OCI-LY7 (cell line): ENCODE measurements at regions not wholly inside any gene's neighbourhood (a gene's known extent, or its start where the extent isn't known, plus 50 kb on each side); places are given as distances from the start of the nearest gene placed in this dataset.

Source experiments
- BruUV-seq: library from RNA; stranded (reverse); fragments of 400-500 nt; replicated peaks from 2 replicates; lab custom pipeline; 2021; lab: Mats Ljungman, UMichigan
- CTCF ChIA-PET: fragments of 300-600 bp; sonication (Branson Sonifier 250); formaldehyde crosslinking; loops from one replicate; lab custom pipeline; 2022; ENCODE audit warnings: antibody characterized with exemption; ENCODE audit not compliant: unreplicated experiment; lab: Charles Lee
- POLR2A ChIA-PET: fragments of 300-600 bp; sonication (Branson Sonifier 250); formaldehyde crosslinking; loops from one replicate; lab custom pipeline; 2022; ENCODE audit warnings: antibody characterized with exemption; lab: Charles Lee
- DNase-seq: peaks from one replicate; pipeline ENCODE4 v3.0.0-alpha.2; 2015; ENCODE audit warnings: low spot score
- H2AFZ ChIP-seq: fragments of 200-600 bp; sonication (generic), shearing (Covaris generic); 2 replicates; pipeline ENCODE4 v1.6.1; 2014; ENCODE audit warnings: mild to moderate bottlenecking, antibody characterized with exemption, low read length, moderate library complexity
- H3K27ac ChIP-seq: fragments of 200-600 bp; sonication (generic); 2 replicates; pipeline ENCODE4 v1.5.1; 2014; ENCODE audit warnings: mixed run types, low read depth, mild to moderate bottlenecking, moderate library complexity, low read length, inconsistent platforms; ENCODE audit not compliant: poor library complexity, severe bottlenecking
- H3K36me3 ChIP-seq: fragments of 200-600 bp; sonication (generic); 2 replicates; pipeline ENCODE4 v1.6.1; 2014; ENCODE audit warnings: mild to moderate bottlenecking, antibody characterized with exemption, low read length, moderate library complexity, mixed read lengths; ENCODE audit not compliant: insufficient read depth
- H3K4me1 ChIP-seq: fragments of 200-600 bp; sonication (generic); 2 replicates; pipeline ENCODE4 v1.5.1; 2014; ENCODE audit warnings: mild to moderate bottlenecking, low read length; ENCODE audit not compliant: insufficient read depth, poor library complexity, severe bottlenecking
- H3K4me2 ChIP-seq: fragments of 200-600 bp; sonication (generic); 2 replicates; pipeline ENCODE4 v1.6.1; 2014; ENCODE audit warnings: mild to moderate bottlenecking, low read length
- H3K4me3 ChIP-seq: fragments of 200-600 bp; sonication (generic); 2 replicates; pipeline ENCODE4 v1.5.1; 2014; ENCODE audit warnings: mild to moderate bottlenecking, low read depth, low read length; ENCODE audit not compliant: poor library complexity, severe bottlenecking
- H3K79me2 ChIP-seq: fragments of 200-600 bp; sonication (generic); 2 replicates; pipeline ENCODE4 v1.6.1; 2016; ENCODE audit warnings: low read depth, mild to moderate bottlenecking, low read length, moderate library complexity, mixed read lengths; ENCODE audit not compliant: insufficient read depth
- H3K9me2 ChIP-seq: fragments of 200-600 bp; sonication (generic); 2 replicates; pipeline ENCODE4 v1.6.1; 2016; ENCODE audit warnings: mild to moderate bottlenecking, low read length, mixed read lengths; ENCODE audit not compliant: insufficient read depth
- H3K9me3 ChIP-seq: fragments of 200-600 bp; sonication (generic); 2 replicates; pipeline ENCODE4 v1.6.1; 2014; ENCODE audit warnings: mild to moderate bottlenecking, mixed run types, low read length, mixed read lengths
- H4K20me1 ChIP-seq: fragments of 200-600 bp; sonication (generic); 2 replicates; pipeline ENCODE4 v1.6.1; 2014; ENCODE audit warnings: mild to moderate bottlenecking, antibody characterized with exemption, low read length, moderate library complexity, mixed read lengths; ENCODE audit not compliant: insufficient read depth
- EZH2phosphoT487 ChIP-seq: fragments of 200-600 bp; sonication (generic); IDR thresholded peaks from 2 replicates; pipeline ENCODE4 v1.6.1; 2018; ENCODE audit warnings: low read depth, borderline replicate concordance, mild to moderate bottlenecking, mixed run types, antibody characterized with exemption, low read length, moderate library complexity, mixed read lengths
- intact Hi-C: fragments of 100-400 bp; cut with micrococcal nuclease; formaldehyde crosslinking; loops from one replicate; pipeline ENCODE4 v1.10.0; 2022; ENCODE audit not compliant: unreplicated experiment
- TF ChIP-seq, protein P1 (sequence below): fragments of 200-600 bp; sonication (generic); conservative IDR thresholded peaks from 2 replicates; pipeline ENCODE4 v1.5.1; 2014; ENCODE audit warnings: mild to moderate bottlenecking, antibody characterized with exemption, low read length, moderate library complexity, mixed read lengths

GRCh38 chr6:98711380-98711779 is 123.0 kb upstream of the POU3F2 start:
- CTCF ChIA-PET = no interaction called here
- Histone ChIP-seq H3K9me2 (no peaks in the 10 kb centered on the region), H3K4me2 (no peak overlapping the region), H3K27ac (no peak overlapping the region), H3K79me2 (no peaks in the 10 kb centered on the region), H3K4me3 (no peak overlapping the region), H3K36me3 (no peaks in the 10 kb centered on the region), H2AFZ (no peak overlapping the region), H3K9me3 (no peaks in the 10 kb centered on the region), H4K20me1 (no peaks in the 10 kb centered on the region), H3K4me1 (no peaks in the 10 kb centered on the region)
- TF ChIP-seq, protein P1, sequence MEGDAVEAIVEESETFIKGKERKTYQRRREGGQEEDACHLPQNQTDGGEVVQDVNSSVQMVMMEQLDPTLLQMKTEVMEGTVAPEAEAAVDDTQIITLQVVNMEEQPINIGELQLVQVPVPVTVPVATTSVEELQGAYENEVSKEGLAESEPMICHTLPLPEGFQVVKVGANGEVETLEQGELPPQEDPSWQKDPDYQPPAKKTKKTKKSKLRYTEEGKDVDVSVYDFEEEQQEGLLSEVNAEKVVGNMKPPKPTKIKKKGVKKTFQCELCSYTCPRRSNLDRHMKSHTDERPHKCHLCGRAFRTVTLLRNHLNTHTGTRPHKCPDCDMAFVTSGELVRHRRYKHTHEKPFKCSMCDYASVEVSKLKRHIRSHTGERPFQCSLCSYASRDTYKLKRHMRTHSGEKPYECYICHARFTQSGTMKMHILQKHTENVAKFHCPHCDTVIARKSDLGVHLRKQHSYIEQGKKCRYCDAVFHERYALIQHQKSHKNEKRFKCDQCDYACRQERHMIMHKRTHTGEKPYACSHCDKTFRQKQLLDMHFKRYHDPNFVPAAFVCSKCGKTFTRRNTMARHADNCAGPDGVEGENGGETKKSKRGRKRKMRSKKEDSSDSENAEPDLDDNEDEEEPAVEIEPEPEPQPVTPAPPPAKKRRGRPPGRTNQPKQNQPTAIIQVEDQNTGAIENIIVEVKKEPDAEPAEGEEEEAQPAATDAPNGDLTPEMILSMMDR = no peak
- no peak for TF ChIP-seq EZH2phosphoT487
- POLR2A ChIA-PET = no interaction called here
- no TSS peak for BruUV-seq
- no peak for DNase-seq
- intact Hi-C loops = no loop called here

DNA sequence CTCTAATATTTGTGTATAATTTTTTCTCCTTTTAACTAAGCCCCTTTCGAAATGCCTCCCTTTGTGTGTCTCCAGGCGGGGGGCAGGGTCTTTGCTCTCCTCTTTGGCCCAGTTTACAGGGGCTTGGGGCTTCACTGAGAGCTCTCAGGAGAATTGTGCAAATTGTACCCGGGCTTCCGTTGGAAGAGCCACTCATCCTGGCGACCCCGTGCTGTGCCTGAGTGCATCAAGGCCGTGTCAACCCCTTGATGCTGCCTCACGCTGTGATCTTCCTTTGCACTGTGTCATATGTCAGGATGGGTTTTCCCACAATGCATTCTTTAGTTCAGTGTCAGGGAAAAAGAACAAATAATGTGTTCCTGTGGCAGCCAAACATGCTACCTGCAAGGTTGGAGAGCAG is 118.0 kb upstream of the POU3F2 start:
- ChIA-PET POLR2A (no interaction called here), CTCF (no interaction called here)
- H2AFZ ChIP-seq = no peak overlapping the region
- intact Hi-C loops = no loop called here
- H3K4me2 ChIP-seq = no peak overlapping the region
- no peaks in the 10 kb centered on the region for H3K79me2 ChIP-seq
- H4K20me1 ChIP-seq = no peaks in the 10 kb centered on the region
- BruUV-seq = no TSS peak
- no peak overlapping the region for H3K4me3 ChIP-seq
- H3K9me3 ChIP-seq = no peaks in the 10 kb centered on the region
- no peak for TF ChIP-seq EZH2phosphoT487
- TF ChIP-seq, protein P1 = no peak
- H3K9me2 ChIP-seq = no peaks in the 10 kb centered on the region
- H3K36me3 ChIP-seq = no peaks in the 10 kb centered on the region
- no peak for DNase-seq
- no peaks in the 10 kb centered on the region for H3K4me1 ChIP-seq
- H3K27ac ChIP-seq = no peak overlapping the region

DNA sequence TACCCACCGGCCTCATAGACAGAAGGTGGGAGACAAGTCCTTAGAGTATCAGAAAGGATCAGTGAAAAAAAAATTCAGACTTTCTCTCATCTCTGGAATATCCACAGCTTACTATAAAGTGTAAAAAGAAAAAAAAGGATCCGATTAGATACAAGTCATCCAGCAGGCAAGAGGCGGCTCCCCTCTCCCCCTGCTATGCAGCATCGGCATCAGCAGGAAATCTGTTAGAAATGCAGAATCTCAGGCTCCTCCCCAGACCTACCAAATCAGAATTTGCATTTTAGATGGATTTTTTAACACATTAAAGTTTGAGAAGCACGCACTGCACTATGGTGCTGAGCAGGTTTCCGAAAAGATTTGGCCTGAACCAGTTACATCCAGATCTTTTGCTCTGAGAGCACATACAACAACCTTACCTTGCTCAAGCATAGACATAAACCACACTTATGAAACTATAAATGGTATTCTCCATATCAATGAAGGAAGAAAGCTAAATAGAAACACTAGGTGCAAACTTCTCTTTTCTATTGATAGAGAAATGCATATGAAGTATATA is 117.0 kb upstream of the POU3F2 start:
- no TSS peak for BruUV-seq
- intact Hi-C loops = no loop called here

More for the DNA sequence above, 117.0 kb upstream of the POU3F2 start:
- H3K4me1 ChIP-seq = no peaks in the 10 kb centered on the region
- H3K9me2 ChIP-seq = no peaks in the 10 kb centered on the region
- H3K4me3 ChIP-seq = no peak overlapping the region
- H3K36me3 ChIP-seq = no peaks in the 10 kb centered on the region
- POLR2A ChIA-PET = no interaction called here
- H3K79me2 ChIP-seq = no peaks in the 10 kb centered on the region
- no peak for TF ChIP-seq EZH2phosphoT487
- CTCF ChIA-PET = no interaction called here
- H3K4me2 ChIP-seq = no peak overlapping the region
- H2AFZ ChIP-seq = no peak overlapping the region
- no peaks in the 10 kb centered on the region for H4K20me1 ChIP-seq
- no peak overlapping the region for H3K27ac ChIP-seq
- no peak for DNase-seq
- no peaks in the 10 kb centered on the region for H3K9me3 ChIP-seq
